ENCODE measurements at regions not wholly inside any gene's neighbourhood (a gene's known extent, or its start where the extent isn't known, plus 50 kb on each side); places are given as distances from the start of the nearest gene placed in this dataset.

DNA sequence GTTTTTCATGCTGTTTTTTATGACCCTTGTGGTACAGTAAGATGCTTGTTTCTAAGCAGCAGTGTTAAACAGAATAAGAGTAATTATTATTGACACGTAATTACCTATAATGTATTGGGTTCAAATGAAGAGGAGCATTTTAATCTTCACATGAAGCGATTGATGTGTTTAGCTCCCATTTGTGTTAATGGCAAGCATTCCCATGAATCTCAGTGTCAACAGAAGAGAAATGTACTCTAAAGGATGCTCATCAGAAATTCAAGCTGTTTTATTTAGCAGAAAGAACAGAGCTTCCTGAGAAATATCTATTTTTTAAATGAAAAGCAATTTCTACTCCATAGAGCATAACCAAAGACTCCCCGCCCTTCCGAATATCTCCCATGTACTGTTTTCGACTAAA, 341.3 kb upstream of the LINC00305 start:
- no peak overlapping the region for H3K18ac ChIP-seq (ENCODE audit: insufficient read length, low read depth, low read length)
- no peaks in the 10 kb centered on the region for H3K23me2 ChIP-seq (ENCODE audit: insufficient read length, low read depth, low read length, poor library complexity, severe bottlenecking)
- Mint-ChIP-seq H3K27ac (no peak overlapping the region), H3K4me3 (no peak overlapping the region), H3K36me3 (ENCODE audit: insufficient read depth in 1 of 3, low read depth in 3 of 3) (no peaks in the 10 kb centered on the region), H3K9me3 (no peaks in the 10 kb centered on the region), H3K27me3 (ENCODE audit: low read depth) (no peaks in the 10 kb centered on the region), H3K4me1 (0 out of 4 replicates have a peak, but pooled peaks cover 0 to 2% of the 10 kb centered on the region in 2 experiments)
- no peaks in the 10 kb centered on the region for H3K79me1 ChIP-seq (ENCODE audit: insufficient read depth, low read depth, low read length, poor library complexity, severe bottlenecking)
- H4K91ac ChIP-seq (ENCODE audit: insufficient read length, low read depth, low read length): no peak overlapping the region
- no peak overlapping the region for H4K5ac ChIP-seq (ENCODE audit: insufficient read length, low read depth, low read length)
- no peak overlapping the region for H2BK20ac ChIP-seq (ENCODE audit: low read depth, low read length, poor library complexity, severe bottlenecking)
- no peak overlapping the region for H3K23ac ChIP-seq (ENCODE audit: insufficient read length, low read depth, low read length)
- H3K27me3 ChIP-seq (ENCODE audit: insufficient read depth, low read length): no peaks in the 10 kb centered on the region
- no peak overlapping the region for H3K4ac ChIP-seq (ENCODE audit: low read depth, low read length)
- H3K56ac ChIP-seq (ENCODE audit: insufficient read length, low read depth, low read length): no peak overlapping the region
- no peak overlapping the region for H2BK12ac ChIP-seq (ENCODE audit: insufficient read length, low read depth, low read length)
- no peaks in the 10 kb centered on the region for H4K20me1 ChIP-seq (ENCODE audit: control insufficient read depth, insufficient read depth, insufficient read length)
- H3K14ac ChIP-seq (ENCODE audit: insufficient read depth, low read length): no peak overlapping the region
- H3K4me1 ChIP-seq (ENCODE audit: insufficient read depth, low read length): no peaks in the 10 kb centered on the region
- no peak overlapping the region for H3K4me2 ChIP-seq (ENCODE audit: insufficient read depth, insufficient read length, low read length)
- H2BK15ac ChIP-seq (ENCODE audit: low read depth, low read length): no peak overlapping the region
- H3K27ac ChIP-seq (ENCODE audit: insufficient read length, low read depth, low read length): no peak overlapping the region
- TF ChIP-seq, protein P1, sequence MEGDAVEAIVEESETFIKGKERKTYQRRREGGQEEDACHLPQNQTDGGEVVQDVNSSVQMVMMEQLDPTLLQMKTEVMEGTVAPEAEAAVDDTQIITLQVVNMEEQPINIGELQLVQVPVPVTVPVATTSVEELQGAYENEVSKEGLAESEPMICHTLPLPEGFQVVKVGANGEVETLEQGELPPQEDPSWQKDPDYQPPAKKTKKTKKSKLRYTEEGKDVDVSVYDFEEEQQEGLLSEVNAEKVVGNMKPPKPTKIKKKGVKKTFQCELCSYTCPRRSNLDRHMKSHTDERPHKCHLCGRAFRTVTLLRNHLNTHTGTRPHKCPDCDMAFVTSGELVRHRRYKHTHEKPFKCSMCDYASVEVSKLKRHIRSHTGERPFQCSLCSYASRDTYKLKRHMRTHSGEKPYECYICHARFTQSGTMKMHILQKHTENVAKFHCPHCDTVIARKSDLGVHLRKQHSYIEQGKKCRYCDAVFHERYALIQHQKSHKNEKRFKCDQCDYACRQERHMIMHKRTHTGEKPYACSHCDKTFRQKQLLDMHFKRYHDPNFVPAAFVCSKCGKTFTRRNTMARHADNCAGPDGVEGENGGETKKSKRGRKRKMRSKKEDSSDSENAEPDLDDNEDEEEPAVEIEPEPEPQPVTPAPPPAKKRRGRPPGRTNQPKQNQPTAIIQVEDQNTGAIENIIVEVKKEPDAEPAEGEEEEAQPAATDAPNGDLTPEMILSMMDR (conservative IDR thresholded peaks at IDR 0.05): no peak
- H3T11ph ChIP-seq (ENCODE audit: low read length): no peak overlapping the region
- WGBS (ENCODE audit: extremely low coverage, insufficient read length, low lambda C conversion rate): no CpG with 5 or more reads among the region's 5 CpGs
- H3K9me3 ChIP-seq (ENCODE audit: control insufficient read depth, low read depth, low read length): no peaks in the 10 kb centered on the region
- no peak for DNase-seq
- no peak overlapping the region for H2AK5ac ChIP-seq (ENCODE audit: insufficient read length, low read length)
- no peak overlapping the region for H2AFZ ChIP-seq (ENCODE audit: low read length)
- H4K8ac ChIP-seq (replicated peaks; ENCODE audit: insufficient read length, low read depth, low read length): no peak overlapping the region
- H3K79me2 ChIP-seq (ENCODE audit: insufficient read depth, low read length): no peaks in the 10 kb centered on the region
- H2BK5ac ChIP-seq (ENCODE audit: insufficient read length, low read length): no peak overlapping the region
- H2BK120ac ChIP-seq (ENCODE audit: low read depth, low read length, poor library complexity, severe bottlenecking): no peak overlapping the region
- H3K9ac ChIP-seq (ENCODE audit: extremely low read depth, insufficient read length, low read length): no peak overlapping the region
